ENCODE measurements at regions not wholly inside any gene's neighbourhood (a gene's known extent, or its start where the extent isn't known, plus 50 kb on each side); places are given as distances from the start of the nearest gene placed in this dataset.

- DNase-seq: no peak
Measured at GRCh38 chr3:94259291-94259690, 196.4 kb downstream of the NSUN3 start.

GRCh38 chr3:94269763-94270162, 206.9 kb downstream of the NSUN3 start:
- DNase-seq: peak; percentile 36

GRCh38 chr3:94272016-94272415, 209.2 kb downstream of the NSUN3 start:
- DNase-seq: peak; percentile 22

GRCh38 chr3:94280958-94281357, 218.1 kb downstream of the NSUN3 start:
- DNase-seq: no peak

GRCh38 chr3:94285872-94286271, 223.0 kb downstream of the NSUN3 start:
- peak; percentile 22 for DNase-seq

- DNase-seq: peak; percentile 49
Measured at GRCh38 chr3:94291686-94292085, 228.8 kb downstream of the NSUN3 start.

GRCh38 chr3:94292151-94292550, 229.3 kb downstream of the NSUN3 start:
- no peak for DNase-seq

- DNase-seq: peak; percentile 1
Measured at GRCh38 chr3:94293793-94294195, 230.9 kb downstream of the NSUN3 start.

- no peak for DNase-seq
Measured at GRCh38 chr3:94294806-94295205, 231.9 kb downstream of the NSUN3 start.

GRCh38 chr3:94299716-94300115, 236.9 kb downstream of the NSUN3 start:
- no peak for DNase-seq

- no peak for DNase-seq
Measured at GRCh38 chr3:94301366-94301765, 238.5 kb downstream of the NSUN3 start.

GRCh38 chr3:94303266-94303665, 240.4 kb downstream of the NSUN3 start:
- DNase-seq: no peak

GRCh38 chr3:94303897-94304296, 241.0 kb downstream of the NSUN3 start:
- DNase-seq: peak; percentile 21

GRCh38 chr3:94304954-94305353, 242.1 kb downstream of the NSUN3 start:
- DNase-seq: no peak

- no peak for DNase-seq
Measured at GRCh38 chr3:94305835-94306611, 243.2 kb downstream of the NSUN3 start.

GRCh38 chr3:94307588-94307987, 244.7 kb downstream of the NSUN3 start:
- peak; percentile 3 for DNase-seq

- no peak for DNase-seq
Measured at GRCh38 chr3:94308767-94309166, 245.9 kb downstream of the NSUN3 start.

- no peak for DNase-seq
Measured at GRCh38 chr3:94310341-94311135, 247.7 kb downstream of the NSUN3 start.

GRCh38 chr3:94311651-94312050, 248.8 kb downstream of the NSUN3 start:
- DNase-seq: no peak

- no peak for DNase-seq
Measured at GRCh38 chr3:94314218-94314883, 251.5 kb downstream of the NSUN3 start.

GRCh38 chr3:94317017-94317416, 254.2 kb downstream of the NSUN3 start:
- no peak for DNase-seq

- no peak for DNase-seq
Measured at GRCh38 chr3:94323596-94323995, 260.7 kb downstream of the NSUN3 start.

GRCh38 chr3:94331831-94332230, 269.0 kb downstream of the NSUN3 start:
- DNase-seq: no peak

Data from fibroblast of upper back skin (primary cell).